Caco-2 (cell line): ENCODE measurements at regions not wholly inside any gene's neighbourhood (a gene's known extent, or its start where the extent isn't known, plus 50 kb on each side); places are given as distances from the start of the nearest gene placed in this dataset.

Experiments
- BruUV-seq: library from RNA; stranded (reverse); fragments of 400-500 nt; replicated peaks from 2 replicates; lab custom pipeline; 2021; lab: Mats Ljungman, UMichigan
- CTCF ChIA-PET: fragments of 300-600 bp; sonication (Branson Sonifier 250); formaldehyde crosslinking; loops from one replicate; lab custom pipeline; 2022; ENCODE audit warnings: antibody characterized with exemption; lab: Charles Lee
- POLR2A ChIA-PET: fragments of 300-600 bp; sonication (Branson Sonifier 250); formaldehyde crosslinking; loops from one replicate; lab custom pipeline; 2022; ENCODE audit warnings: antibody characterized with exemption; lab: Charles Lee
- DNase-seq, 2 experiments: peaks; one replicate each; pipeline versions ENCODE4 v3.0.0 to v3.0.0-alpha.2; 2020 to 2022
- H3K27me3 ChIP-seq: replicated peaks from 2 replicates; pipeline ENCODE4 v1.6.0; 2011; ENCODE audit warnings: low read length; ENCODE audit not compliant: control insufficient read depth, insufficient read depth
- H3K36me3 ChIP-seq: 2 replicates; pipeline ENCODE4 v1.5.1; 2011; ENCODE audit warnings: low read length; ENCODE audit not compliant: control insufficient read depth, insufficient read depth
- H3K4me1 ChIP-seq: fragments of 250-450 bp; sonication (Bioruptor Pico); 2 replicates; pipeline ENCODE4 v1.5.1; 2020; ENCODE audit warnings: mild to moderate bottlenecking
- H3K4me3 ChIP-seq: 2 replicates; pipeline ENCODE4 v1.5.1; 2011; ENCODE audit warnings: low read depth, mild to moderate bottlenecking, control low read depth, low read length
- H3K9me3 ChIP-seq: fragments of 250-450 bp; sonication (Bioruptor Pico); 2 replicates; pipeline ENCODE4 v1.5.1; 2020; ENCODE audit warnings: mild to moderate bottlenecking, moderate library complexity
- H3K27ac Mint-ChIP-seq: one replicate; pipeline ENCODE4 v1.8.0; 2022; ENCODE audit warnings: mixed read lengths; ENCODE audit not compliant: unreplicated experiment
- H3K27me3 Mint-ChIP-seq: one replicate; pipeline ENCODE4 v1.8.0; 2022; ENCODE audit warnings: mixed read lengths; ENCODE audit not compliant: insufficient read depth, unreplicated experiment
- H3K36me3 Mint-ChIP-seq: one replicate; pipeline ENCODE4 v1.8.0; 2022; ENCODE audit warnings: mild to moderate bottlenecking, mixed read lengths; ENCODE audit not compliant: insufficient read depth, unreplicated experiment
- H3K4me1 Mint-ChIP-seq: one replicate; pipeline ENCODE4 v1.8.0; 2022; ENCODE audit warnings: low read depth, mixed read lengths; ENCODE audit not compliant: unreplicated experiment
- H3K4me3 Mint-ChIP-seq: one replicate; pipeline ENCODE4 v1.8.0; 2022; ENCODE audit warnings: mild to moderate bottlenecking, moderate library complexity, mixed read lengths; ENCODE audit not compliant: unreplicated experiment
- H3K9me3 Mint-ChIP-seq: one replicate; pipeline ENCODE4 v1.8.0; 2022; ENCODE audit warnings: mixed read lengths; ENCODE audit not compliant: unreplicated experiment
- CTCF ChIP-seq, 2 experiments: fragments of 200-600 bp in 1 of 2; IDR thresholded peaks; 1 replicate in 1 of 2; 2 replicates in 1 of 2; pipeline versions ENCODE4 v1.5.1 to v1.8.0; 2011 to 2022; ENCODE audit warnings: antibody characterized with exemption in 1 of 2, control low read depth in 1 of 2, inconsistent platforms in 1 of 2, low read depth in 1 of 2, low read length in 1 of 2, mild to moderate bottlenecking in 1 of 2, moderate library complexity in 1 of 2; ENCODE audit not compliant: insufficient read depth in 1 of 2, severe bottlenecking in 1 of 2, unreplicated experiment in 1 of 2
- intact Hi-C: fragments of 100-400 bp; cut with micrococcal nuclease; formaldehyde crosslinking; loops from one replicate; pipeline ENCODE4 v1.10.0; 2022; ENCODE audit not compliant: unreplicated experiment

DNA sequence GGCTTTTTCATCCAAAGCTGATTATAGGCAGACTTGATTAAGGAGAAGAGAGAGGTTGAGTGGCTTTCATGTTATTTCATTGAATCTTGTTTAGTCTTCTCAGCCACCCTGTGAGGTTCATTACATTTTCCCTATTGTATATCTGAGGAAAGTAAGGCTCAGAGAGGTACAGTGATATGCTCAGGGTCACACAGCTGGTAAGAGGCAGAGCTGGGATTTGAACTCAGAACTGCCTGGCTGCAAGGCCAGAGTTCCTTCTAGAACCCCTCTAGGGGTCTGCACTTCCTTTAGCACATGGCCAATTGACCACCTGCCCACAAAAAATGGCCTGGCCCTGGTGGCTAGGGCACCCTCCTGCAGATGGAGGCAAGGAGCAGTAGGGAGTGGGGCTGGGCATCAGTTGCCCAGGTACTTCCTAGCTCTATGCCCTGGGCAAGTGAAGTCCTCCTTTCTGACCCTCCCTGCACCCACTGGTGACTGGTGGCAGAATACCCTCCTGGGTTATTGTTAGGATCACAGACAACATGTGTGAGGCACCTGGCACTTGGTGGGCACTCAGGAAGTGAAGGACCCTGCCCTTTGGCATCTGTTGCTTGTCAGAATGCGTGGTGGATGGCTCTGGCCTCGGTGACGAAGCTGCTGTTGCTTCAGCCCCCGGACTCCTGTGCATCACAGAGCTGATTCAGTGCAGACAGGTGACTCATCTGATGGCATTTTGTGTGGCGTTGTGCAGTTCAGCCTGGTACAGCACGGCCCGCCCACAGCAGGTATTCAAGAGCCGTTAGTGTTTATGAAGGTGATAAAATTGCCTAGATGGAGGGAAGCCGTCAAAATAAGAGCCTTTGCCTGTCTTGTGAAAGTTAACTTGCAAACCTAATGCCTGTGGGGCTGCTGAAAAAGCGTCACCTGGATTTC, 115.8 kb downstream of the SLC25A47 start:
- Histone ChIP-seq H3K4me1 (no peaks in the 10 kb centered on the region), H3K4me3 (no peak overlapping the region), H3K9me3 (no peaks in the 10 kb centered on the region), H3K36me3 (no peaks in the 10 kb centered on the region), H3K27me3 (no peaks in the 10 kb centered on the region)
- Mint-ChIP-seq H3K4me1 (peaks cover 5% of the 10 kb centered on the region), H3K4me3 (no peak overlapping the region), H3K36me3 (no peaks in the 10 kb centered on the region), H3K27ac (no peak overlapping the region), H3K27me3 (no peaks in the 10 kb centered on the region), H3K9me3 (no peaks in the 10 kb centered on the region)
- ChIA-PET CTCF (interaction anchor here (2.9 kb wide), 1 partner anchor 207 kb away, joined by 63 read pairs; no protein-coding TSS in a partner anchor), POLR2A (no interaction called here)
- intact Hi-C loops, result no loop called here
- TF ChIP-seq CTCF (IDR thresholded peaks at IDR 0.05; ENCODE audit: insufficient read depth in 1 of 2, low read depth in 1 of 2, low read length in 1 of 2, severe bottlenecking in 1 of 2, unreplicated experiment in 1 of 2), result no peak
- no peak for DNase-seq
- BruUV-seq, result no TSS peak

- ChIA-PET CTCF (interaction anchor here (0.6 to 2.9 kb wide), 9 partner anchors 19 to 460 kb away, joined by 3 to 63 read pairs (median 4); no protein-coding TSS in a partner anchor), POLR2A (interaction anchor here (0.6 kb wide), 1 partner anchor 64 kb away, joined by 3 read pairs; no protein-coding TSS in a partner anchor)
- TF ChIP-seq CTCF (IDR thresholded peaks at IDR 0.05; ENCODE audit: insufficient read depth in 1 of 2, low read depth in 1 of 2, low read length in 1 of 2, severe bottlenecking in 1 of 2, unreplicated experiment in 1 of 2), result no peak
- Mint-ChIP-seq H3K4me1 (peaks cover 4% of the 10 kb centered on the region), H3K36me3 (no peaks in the 10 kb centered on the region), H3K27me3 (no peaks in the 10 kb centered on the region), H3K27ac (no peak overlapping the region), H3K4me3 (no peak overlapping the region), H3K9me3 (no peaks in the 10 kb centered on the region)
- Histone ChIP-seq H3K27me3 (no peaks in the 10 kb centered on the region), H3K9me3 (no peaks in the 10 kb centered on the region), H3K4me3 (no peak overlapping the region), H3K4me1 (no peaks in the 10 kb centered on the region), H3K36me3 (no peaks in the 10 kb centered on the region)
- BruUV-seq, result no TSS peak
- intact Hi-C loops, result loop anchor here (1.0 kb wide), 1 partner anchor 206 kb away; no protein-coding TSS in a partner anchor
- no peak for DNase-seq
These were observed 116.6 kb downstream of the SLC25A47 start for GRCh38 chr14:100439781-100440180.

GRCh38 chr14:100440207-100440631, 117.1 kb downstream of the SLC25A47 start:
- Mint-ChIP-seq H3K4me3 (no peak overlapping the region), H3K36me3 (no peaks in the 10 kb centered on the region), H3K4me1 (no peaks in the 10 kb centered on the region), H3K9me3 (no peaks in the 10 kb centered on the region), H3K27ac (no peak overlapping the region), H3K27me3 (no peaks in the 10 kb centered on the region)
- Histone ChIP-seq H3K4me3 (no peak overlapping the region), H3K36me3 (no peaks in the 10 kb centered on the region), H3K9me3 (no peaks in the 10 kb centered on the region), H3K4me1 (no peaks in the 10 kb centered on the region), H3K27me3 (no peaks in the 10 kb centered on the region)
- ChIA-PET POLR2A (interaction anchor here (0.6 kb wide), 1 partner anchor 63 kb away, joined by 3 read pairs; no protein-coding TSS in a partner anchor), CTCF (interaction anchor here (0.6 to 2.9 kb wide), 9 partner anchors 19 to 460 kb away, joined by 3 to 63 read pairs (median 4); no protein-coding TSS in a partner anchor)
- intact Hi-C loops, result loop anchor here (1.0 kb wide), 1 partner anchor 205 kb away; no protein-coding TSS in a partner anchor
- peak; percentile 42 to 88 for TF ChIP-seq CTCF (IDR thresholded peaks at IDR 0.05; ENCODE audit: insufficient read depth in 1 of 2, low read depth in 1 of 2, low read length in 1 of 2, severe bottlenecking in 1 of 2, unreplicated experiment in 1 of 2)
- DNase-seq, result peak; percentile 62 to 75
- no TSS peak for BruUV-seq
